Right ventricle myocardium inferior (tissue), 1 donor: ENCODE measurements at regions not wholly inside any gene's neighbourhood (a gene's known extent, or its start where the extent isn't known, plus 50 kb on each side); places are given as distances from the start of the nearest gene placed in this dataset.

Experiments
- ATAC-seq: fragments of 200-7000 bp; cut with Tn5 transposase; one replicate; pipeline ENCODE4 v1.9.1; 2020; ENCODE audit warnings: mild to moderate bottlenecking, moderate library complexity
- DNase-seq: peaks from one replicate; pipeline ENCODE4 v3.0.0; 2021; ENCODE audit errors: missing footprints
- intact Hi-C: fragments of 100-400 bp; cut with DNase I; formaldehyde crosslinking; loops from one replicate; pipeline ENCODE4 v1.11.0; 2022
- donor health status: DM: no; HTN: yes; CAD: no; lungs with severe emphysema.

GRCh38 chr13:74229242-74229641 lies 95.0 kb upstream of the KLF12 start:
- ATAC-seq (no peak), DNase-seq (no peak)
- intact Hi-C loops: no loop called here

GRCh38 chr13:74227476-74228158 lies 93.4 kb upstream of the KLF12 start:
- no peak for DNase-seq
- no peak for ATAC-seq
- intact Hi-C loops: no loop called here

GRCh38 chr13:74226791-74227475 lies 92.7 kb upstream of the KLF12 start:
- intact Hi-C loops: no loop called here
- no peak for ATAC-seq

GRCh38 chr13:74221752-74222151 lies 87.5 kb upstream of the KLF12 start:
- DNase-seq: no peak
- intact Hi-C loops: no loop called here
- no peak for ATAC-seq

More at GRCh38 chr13:74226791-74227475, 92.7 kb upstream of the KLF12 start:
- DNase-seq: no peak

- DNase-seq: no peak
- intact Hi-C loops: no loop called here
- ATAC-seq: no peak
These were observed 85.4 kb upstream of the KLF12 start for GRCh38 chr13:74219566-74219965.

GRCh38 chr13:74218291-74218690 lies 84.1 kb upstream of the KLF12 start:
- ATAC-seq (no peak), DNase-seq (no peak)
- intact Hi-C loops: no loop called here

- DNase-seq: no peak
- ATAC-seq: no peak
- intact Hi-C loops: no loop called here
These were observed 83.6 kb upstream of the KLF12 start for GRCh38 chr13:74217811-74218210.

- ATAC-seq: no peak
- no peak for DNase-seq
- intact Hi-C loops: no loop called here
These were observed 81.2 kb upstream of the KLF12 start for GRCh38 chr13:74215420-74215819.

GRCh38 chr13:74214321-74214720 lies 80.1 kb upstream of the KLF12 start:
- intact Hi-C loops: no loop called here
- no peak for DNase-seq
- ATAC-seq: no peak

- intact Hi-C loops: no loop called here
- ATAC-seq (peak; percentile 95), DNase-seq (no peak)
These were observed 76.6 kb upstream of the KLF12 start for GRCh38 chr13:74210693-74211393.

- no peak for ATAC-seq
These were observed 72.7 kb upstream of the KLF12 start for GRCh38 chr13:74206855-74207254.

GRCh38 chr13:74206061-74206561 lies 71.9 kb upstream of the KLF12 start:
- intact Hi-C loops: no loop called here
- ATAC-seq (no peak), DNase-seq (no peak)

More at GRCh38 chr13:74206855-74207254, 72.7 kb upstream of the KLF12 start:
- DNase-seq: no peak
- intact Hi-C loops: no loop called here

GRCh38 chr13:74205313-74205690 lies 71.1 kb upstream of the KLF12 start:
- ATAC-seq (no peak), DNase-seq (no peak)
- intact Hi-C loops: no loop called here

- DNase-seq (no peak), ATAC-seq (no peak)
- intact Hi-C loops: no loop called here
These were observed 70.6 kb upstream of the KLF12 start for GRCh38 chr13:74204602-74205312.

- intact Hi-C loops: no loop called here
- ATAC-seq (no peak), DNase-seq (no peak)
These were observed 69.4 kb upstream of the KLF12 start for GRCh38 chr13:74203576-74203975.

GRCh38 chr13:74202129-74202813 lies 68.1 kb upstream of the KLF12 start:
- intact Hi-C loops: no loop called here
- ATAC-seq (peak; percentile 66), DNase-seq (no peak)

- intact Hi-C loops: no loop called here
- DNase-seq (no peak), ATAC-seq (no peak)
These were observed 67.3 kb upstream of the KLF12 start for GRCh38 chr13:74201530-74201929.

GRCh38 chr13:74200081-74200480 lies 65.9 kb upstream of the KLF12 start:
- DNase-seq (no peak), ATAC-seq (no peak)
- intact Hi-C loops: no loop called here
